Activated B cell treated with CpG ODN at 0.5 μM for 24 hours (primary cell): ENCODE measurements at regions not wholly inside any gene's neighbourhood (a gene's known extent, or its start where the extent isn't known, plus 50 kb on each side); places are given as distances from the start of the nearest gene placed in this dataset.

ENCODE experiments used
- ATAC-seq: fragments of 200-7000 bp; cut with Tn5 transposase; one replicate; pipeline ENCODE4 v1.10.0; 2021; ENCODE audit warnings: low read depth, mild to moderate bottlenecking, moderate library complexity
- CTCF ChIA-PET: fragments of 350-600 bp; sonication (Branson Sonifier 250); formaldehyde crosslinking; loops from one replicate; lab custom pipeline; 2021; ENCODE audit warnings: antibody characterized with exemption; lab: Charles Lee
- POLR2A ChIA-PET: fragments of 350-600 bp; sonication (Branson Sonifier 250); formaldehyde crosslinking; loops from one replicate; lab custom pipeline; 2021; ENCODE audit warnings: antibody characterized with exemption; lab: Charles Lee
- DNase-seq: peaks from one replicate; pipeline ENCODE4 v3.0.0; 2022
- H3K27ac Mint-ChIP-seq: one replicate; pipeline ENCODE4 v1.8.0; 2020; ENCODE audit warnings: mixed read lengths
- H3K27me3 Mint-ChIP-seq: one replicate; pipeline ENCODE4 v1.8.0; 2021; ENCODE audit warnings: mixed read lengths
- H3K36me3 Mint-ChIP-seq: one replicate; pipeline ENCODE4 v1.8.0; 2021; ENCODE audit warnings: low read depth, mixed read lengths
- H3K4me1 Mint-ChIP-seq: one replicate; pipeline ENCODE4 v1.8.0; 2021; ENCODE audit warnings: mixed read lengths
- H3K4me3 Mint-ChIP-seq: one replicate; pipeline ENCODE4 v1.8.0; 2020; ENCODE audit warnings: mild to moderate bottlenecking, mixed read lengths
- H3K9me3 Mint-ChIP-seq: one replicate; pipeline ENCODE4 v1.8.0; 2020; ENCODE audit warnings: mixed read lengths
- CTCF ChIP-seq: fragments of 200-600 bp; IDR thresholded peaks from one replicate; pipeline ENCODE4 v1.8.0; 2022; ENCODE audit warnings: antibody characterized with exemption, mild to moderate bottlenecking
- intact Hi-C: fragments of 100-400 bp; cut with micrococcal nuclease; formaldehyde crosslinking; loops from one replicate; pipeline ENCODE4 v1.15.1; 2024

GRCh38 chr14:26276757-26277156 is 321.1 kb downstream of the NOVA1 start:
- ChIA-PET POLR2A (no interaction called here), CTCF (no interaction called here)
- Mint-ChIP-seq H3K4me1 (no peaks in the 10 kb centered on the region), H3K27ac (no peak overlapping the region), H3K27me3 (no peaks in the 10 kb centered on the region), H3K9me3 (peaks cover 5% of the 10 kb centered on the region), H3K36me3 (no peaks in the 10 kb centered on the region), H3K4me3 (no peak overlapping the region)
- TF ChIP-seq CTCF = no peak
- ATAC-seq = no peak
- no peak for DNase-seq
- intact Hi-C loops = no loop called here

- peaks cover 10% of the 10 kb centered on the region for H3K9me3 Mint-ChIP-seq
- POLR2A ChIA-PET = no interaction called here
- no peaks in the 10 kb centered on the region for H3K27me3 Mint-ChIP-seq
- no peak for TF ChIP-seq CTCF
- no peak overlapping the region for H3K4me3 Mint-ChIP-seq
- H3K4me1 Mint-ChIP-seq = no peaks in the 10 kb centered on the region
- ATAC-seq = no peak
- H3K27ac Mint-ChIP-seq = no peak overlapping the region
- H3K36me3 Mint-ChIP-seq = no peaks in the 10 kb centered on the region
- intact Hi-C loops = no loop called here
- no peak for DNase-seq
- CTCF ChIA-PET = no interaction called here
Observed at GRCh38 chr14:26265170-26265685, 332.6 kb downstream of the NOVA1 start.

GRCh38 chr14:26261368-26262122 is 336.3 kb downstream of the NOVA1 start:
- Mint-ChIP-seq H3K4me3 (no peak overlapping the region), H3K36me3 (no peaks in the 10 kb centered on the region), H3K27me3 (no peaks in the 10 kb centered on the region), H3K9me3 (peaks cover 6% of the 10 kb centered on the region), H3K4me1 (no peaks in the 10 kb centered on the region), H3K27ac (no peak overlapping the region)
- intact Hi-C loops = no loop called here
- no peak for TF ChIP-seq CTCF
- ChIA-PET CTCF (no interaction called here), POLR2A (no interaction called here)
- ATAC-seq (no peak), DNase-seq (no peak)

- Mint-ChIP-seq H3K27me3 (no peaks in the 10 kb centered on the region), H3K4me1 (no peaks in the 10 kb centered on the region), H3K9me3 (no peaks in the 10 kb centered on the region), H3K36me3 (no peaks in the 10 kb centered on the region), H3K4me3 (no peak overlapping the region), H3K27ac (no peak overlapping the region)
- no peak for TF ChIP-seq CTCF
- CTCF ChIA-PET = no interaction called here
- no peak for DNase-seq
- POLR2A ChIA-PET = no interaction called here
- intact Hi-C loops = no loop called here
- ATAC-seq = no peak
Observed at GRCh38 chr14:26255213-26255612, 342.6 kb downstream of the NOVA1 start.

GRCh38 chr14:26252176-26252575 is 345.7 kb downstream of the NOVA1 start:
- ATAC-seq (no peak), DNase-seq (no peak)
- CTCF ChIA-PET = no interaction called here
- Mint-ChIP-seq H3K9me3 (peaks cover 3% of the 10 kb centered on the region), H3K4me3 (no peak overlapping the region), H3K36me3 (no peaks in the 10 kb centered on the region), H3K27ac (no peak overlapping the region), H3K27me3 (no peaks in the 10 kb centered on the region), H3K4me1 (no peaks in the 10 kb centered on the region)
- POLR2A ChIA-PET = interaction anchor here (0.8 kb wide), 1 partner anchor 572 kb away, joined by 14 read pairs; no protein-coding TSS in a partner anchor
- no peak for TF ChIP-seq CTCF
- intact Hi-C loops = no loop called here
